K562 (cell line): ENCODE measurements at regions not wholly inside any gene's neighbourhood (a gene's known extent, or its start where the extent isn't known, plus 50 kb on each side); places are given as distances from the start of the nearest gene placed in this dataset.

Experiments used
- ATAC-seq: fragments of 200-7000 bp; cut with Tn5 transposase; 3 replicates; pipeline ENCODE4 v1.9.1; 2020; ENCODE audit warnings: moderate library complexity
- BruUV-seq: library from RNA; stranded (reverse); fragments of 400-500 nt; replicated peaks from 2 replicates; lab custom pipeline; 2021; lab: Mats Ljungman, UMichigan
- CTCF ChIA-PET: fragments of 300-600 bp; formaldehyde crosslinking; extraction: SDS; loops from one replicate; lab custom pipeline; 2021; ENCODE audit warnings: low intra/inter-chr PET ratio; lab: Yijun Ruan, JAX
- POLR2A ChIA-PET: fragments of 300-600, 350-650 bp; sonication (Branson Sonifier 250); formaldehyde crosslinking; extraction: SDS; loops from one replicate; lab custom pipeline; 2021; ENCODE audit warnings: antibody characterized with exemption, inconsistent platforms; lab: Yijun Ruan, JAX
- DNase-seq, 4 experiments: peaks; one replicate each; pipeline versions ENCODE4 v3.0.0 to v3.0.0-alpha.2; 2011 to 2018; ENCODE audit warnings: low spot score in 3 of 4, mixed read lengths in 3 of 4; ENCODE audit errors: extremely low read depth in 1 of 4
- FAIRE-seq: peaks from 2 replicates; lab custom pipeline; 2011; peaks lifted over from hg19 to GRCh38; lab: Jason Lieb, UNC
- H2AFZ ChIP-seq: 2 replicates; pipeline ENCODE4 v1.6.0; 2011; ENCODE audit warnings: low read depth, low read length, control low read depth, inconsistent platforms
- H3K27ac ChIP-seq: fragments of 200-600 bp; 3 replicates; pipeline ENCODE4 v1.8.0; 2011; ENCODE audit warnings: low read depth, mild to moderate bottlenecking, control low read depth, inconsistent platforms, low read length, moderate library complexity, mixed read lengths; ENCODE audit errors: extremely low read depth
- H3K27me3 ChIP-seq, 2 experiments: fragments of 300-600 bp in 1 of 2; 2 replicates in 1 of 2; 3 replicates in 1 of 2; pipeline versions ENCODE4 v1.6.0 to v1.8.0; 2011; ENCODE audit warnings: inconsistent platforms in 2 of 2, low read length in 2 of 2, mild to moderate bottlenecking in 1 of 2, mixed read lengths in 1 of 2, moderate library complexity in 1 of 2; ENCODE audit not compliant: control insufficient read depth in 2 of 2, insufficient read depth in 2 of 2
- H3K36me3 ChIP-seq: fragments of 300-600 bp; 3 replicates; pipeline ENCODE4 v1.8.0; 2011; ENCODE audit warnings: mild to moderate bottlenecking, low read length, inconsistent platforms; ENCODE audit not compliant: control insufficient read depth, insufficient read depth
- H3K4me1 ChIP-seq, 2 experiments: fragments of 200-600 bp in 1 of 2; replicated peaks in 1 of 2; 2 replicates in 1 of 2; 3 replicates in 1 of 2; pipeline versions ENCODE4 v1.5.1 to v1.8.0; 2011; ENCODE audit warnings: inconsistent platforms in 2 of 2, low read length in 2 of 2, mild to moderate bottlenecking in 1 of 2, mixed read lengths in 1 of 2, moderate library complexity in 1 of 2; ENCODE audit not compliant: control insufficient read depth in 2 of 2, insufficient read depth in 2 of 2
- H3K4me2 ChIP-seq: 2 replicates; pipeline ENCODE4 v1.6.1; 2011; ENCODE audit warnings: low read length, control low read depth, inconsistent platforms, mixed read lengths; ENCODE audit not compliant: insufficient read depth
- H3K4me3 ChIP-seq: fragments of 200-600 bp; sonication (generic), shearing (Covaris generic); 2 replicates; pipeline ENCODE4 v1.5.1; 2016; ENCODE audit warnings: control low read depth, inconsistent platforms
- H3K79me2 ChIP-seq: fragments of 200-600 bp; 3 replicates; pipeline ENCODE4 v1.8.0; 2011; ENCODE audit warnings: low read length, inconsistent platforms; ENCODE audit not compliant: control insufficient read depth, insufficient read depth
- H3K9ac ChIP-seq, 2 experiments: 2 replicates each; pipeline versions ENCODE4 v1.6.0 to v1.6.1; 2011; ENCODE audit warnings: low read depth in 2 of 2, low read length in 2 of 2, control low read depth in 1 of 2, inconsistent platforms in 1 of 2, mild to moderate bottlenecking in 1 of 2, mixed read lengths in 1 of 2; ENCODE audit not compliant: insufficient read depth in 1 of 2
- H3K9me1 ChIP-seq: one replicate; pipeline ENCODE4 v1.6.0; 2011; ENCODE audit warnings: inconsistent platforms, mild to moderate bottlenecking, low read length, moderate library complexity; ENCODE audit not compliant: control insufficient read depth, insufficient read depth
- H3K9me3 ChIP-seq: replicated peaks from 2 replicates; pipeline ENCODE4 v1.5.1; 2011; ENCODE audit warnings: low read depth, low read length, inconsistent platforms; ENCODE audit not compliant: control insufficient read depth, insufficient read depth
- H4K20me1 ChIP-seq: replicated peaks from 2 replicates; pipeline ENCODE4 v1.6.1; 2011; ENCODE audit warnings: low read length, inconsistent platforms, mixed read lengths; ENCODE audit not compliant: control insufficient read depth, insufficient read depth
- DEAF1 ChIP-seq: fragments of 450-650 bp; formaldehyde crosslinking; IDR thresholded peaks from 2 replicates; pipeline ENCODE4 v1.4.0; 2020; ENCODE audit warnings: mild to moderate bottlenecking, moderate library complexity
- ELK1 ChIP-seq: sonication (generic); formaldehyde crosslinking; IDR thresholded peaks from 2 replicates; pipeline ENCODE4 v1.8.1; 2022; ENCODE audit warnings: missing genetic modification reagents
- ERF ChIP-seq: fragments of 450-650 bp; formaldehyde crosslinking; IDR thresholded peaks from 2 replicates; pipeline ENCODE4 v1.4.0; 2020; ENCODE audit warnings: mild to moderate bottlenecking, mixed read lengths
- GTF2E2 ChIP-seq: fragments of 200-800 bp; sonication (Bioruptor generic); IDR thresholded peaks from 2 replicates; pipeline ENCODE4 v1.6.1; 2016; ENCODE audit warnings: missing genetic modification characterization, missing compliant biosample characterization
- MECOM ChIP-seq: fragments of 250-450 bp; sonication (Bioruptor Pico); IDR thresholded peaks from 2 replicates; pipeline ENCODE4 v1.8.0; 2022; ENCODE audit warnings: inconsistent platforms
- REST ChIP-seq, 2 experiments: fragments of 450-650 bp; formaldehyde crosslinking in 1 of 2; IDR thresholded peaks; 2 replicates each; pipeline versions ENCODE4 v1.4.0 to v1.6.1; 2014 to 2020; ENCODE audit warnings: mild to moderate bottlenecking in 2 of 2, borderline replicate concordance in 1 of 2, low read depth in 1 of 2
- SRSF7 ChIP-seq: fragments of 200-400 bp; formaldehyde crosslinking; optimal IDR thresholded peaks from 2 replicates; pipeline ENCODE3; 2017; ENCODE audit warnings: mild to moderate bottlenecking, low read depth, low read length
- ZNF778 ChIP-seq: fragments of 450-650 bp; formaldehyde crosslinking; IDR thresholded peaks from 2 replicates; pipeline ENCODE4 v1.4.0; 2020; ENCODE audit warnings: mild to moderate bottlenecking, moderate library complexity
- WGBS: fragments of 100-300 bp; shearing (Covaris generic); methylation state at CpG from one replicate; pipeline ENCODE4 v1.1.6; 2016; ENCODE audit warnings: low coverage, mixed read lengths; ENCODE audit not compliant: insufficient coverage; ENCODE audit errors: missing lambda C conversion rate; 5-methylcytosine and 5-hydroxymethylcytosine counted together
- in situ Hi-C: fragments of 300-500 bp; cut with MboI; formaldehyde crosslinking; loops from 4 replicates; pipeline ENCODE4 v1.15.0; 2018; ENCODE audit warnings: inconsistent platforms, mixed read lengths
- intact Hi-C: fragments of 100-400 bp; cut with micrococcal nuclease; formaldehyde crosslinking; loops from 2 replicates; pipeline ENCODE4 v1.14.2; 2022

- H3K4me1 ChIP-seq, result no peaks in the 10 kb centered on the region
- in situ Hi-C loops, result loop anchor here (25.0 kb wide), 1 partner anchor 423 kb away; no protein-coding TSS in a partner anchor
- H3K4me2 ChIP-seq, result no peak overlapping the region
- no peaks in the 10 kb centered on the region for H3K9me1 ChIP-seq
- no peaks in the 10 kb centered on the region; the same call in 1 of the 2 replicates for H4K20me1 ChIP-seq
- H3K79me2 ChIP-seq, result no peaks in the 10 kb centered on the region
- H2AFZ ChIP-seq, result no peak overlapping the region
- no peak overlapping the region for H3K9ac ChIP-seq
- peak; percentile 74 for FAIRE-seq
- no peak overlapping the region for H3K4me3 ChIP-seq
- POLR2A ChIA-PET, result interaction anchor here (0.6 to 0.7 kb wide), 4 partner anchors 14 to 1340 kb away, joined by 3 to 4 read pairs (median 4); no protein-coding TSS in a partner anchor
- no peaks in the 10 kb centered on the region for H3K9me3 ChIP-seq
- under 1% methylated on average over 15 of the region's 17 CpGs for WGBS
- CTCF ChIA-PET, result no interaction called here
- no peaks in the 10 kb centered on the region for H3K36me3 ChIP-seq
- no peak overlapping the region for H3K27ac ChIP-seq
- intact Hi-C loops, result loop anchor here (5.0 to 10.0 kb wide), 3 partner anchors 63 to 430 kb away; no protein-coding TSS in a partner anchor
- peaks cover 14 to 46% of the 10 kb centered on the region in 2 experiments; a peak in 4 of 5 replicates for H3K27me3 ChIP-seq
- no TSS peak for BruUV-seq
- DNase-seq, result peak; percentile 48 to 59 (median 50)
- ATAC-seq, result peak; percentile 88
- TF ChIP-seq ERF, result no peak
- no peak for TF ChIP-seq SRSF7
- no peak for TF ChIP-seq ZNF778 (CRISPR knock-in tag)
- no peak for TF ChIP-seq MECOM (CRISPR knock-in tag)
- TF ChIP-seq REST (IDR thresholded peaks at IDR 0.05; ENCODE audit: borderline replicate concordance), result peak; percentile 43; the same call in 1 of the 2 replicates
- no peak for TF ChIP-seq REST (CRISPR knock-in tag; IDR thresholded peaks at IDR 0.05; ENCODE audit: low read depth)
- TF ChIP-seq DEAF1 (CRISPR knock-in tag), result no peak
- TF ChIP-seq ELK1 (CRISPR knock-in tag), result no peak
- TF ChIP-seq GTF2E2 (tag), result no peak
These were observed 63.0 kb upstream of the TWIST2 start for GRCh38 chr2:238784671-238785527.
